Endothelial cell of umbilical vein (primary cell): ENCODE measurements at regions not wholly inside any gene's neighbourhood (a gene's known extent, or its start where the extent isn't known, plus 50 kb on each side); places are given as distances from the start of the nearest gene placed in this dataset.

ENCODE experiments used
- EZH2 ChIP-seq: IDR thresholded peaks from 2 replicates; pipeline ENCODE4 v1.6.1; 2012; ENCODE audit warnings: borderline replicate concordance, low read depth, mild to moderate bottlenecking, moderate library complexity, low read length, inconsistent platforms; ENCODE audit not compliant: severe bottlenecking
- GATA2 ChIP-seq: IDR thresholded peaks from 2 replicates; pipeline ENCODE4 v1.7.0; 2011; ENCODE audit warnings: low read depth, mild to moderate bottlenecking, moderate library complexity, mixed read lengths, low read length; ENCODE audit not compliant: insufficient read length, insufficient read depth
- JUN ChIP-seq: IDR thresholded peaks from 2 replicates; pipeline ENCODE4 v1.6.1; 2011; ENCODE audit warnings: borderline replicate concordance, low read depth; ENCODE audit not compliant: insufficient read length, insufficient read depth
- MYC ChIP-seq: IDR thresholded peaks from one replicate; pipeline ENCODE4 v1.6.1; 2011; ENCODE audit warnings: mild to moderate bottlenecking, low read depth, low read length
- POLR2A ChIP-seq: IDR thresholded peaks from 2 replicates; pipeline ENCODE4 v1.6.1; 2012; ENCODE audit warnings: low read depth, mild to moderate bottlenecking, control low read depth, low read length
- POLR2AphosphoS5 ChIP-seq: IDR thresholded peaks from 2 replicates; pipeline ENCODE4 v1.6.1; 2012; ENCODE audit warnings: low read depth, mild to moderate bottlenecking, control low read depth, low read length, moderate library complexity; ENCODE audit not compliant: insufficient read depth
- TF ChIP-seq, protein P1 (sequence below), 2 donors: IDR thresholded peaks; 1 replicate in 1 of 2; 2 replicates in 1 of 2; pipeline ENCODE4 v1.5.1; 2011; ENCODE audit warnings: low read length in 2 of 2, mild to moderate bottlenecking in 2 of 2, moderate library complexity in 2 of 2, control low read depth in 1 of 2, inconsistent platforms in 1 of 2, low read depth in 1 of 2; ENCODE audit not compliant: insufficient read depth in 1 of 2; ENCODE audit errors: extremely low read depth in 1 of 2
- TF ChIP-seq, protein P2 (sequence below): IDR thresholded peaks from 2 replicates; pipeline ENCODE4 v1.6.1; 2011; ENCODE audit not compliant: insufficient read depth, insufficient read length

DNA sequence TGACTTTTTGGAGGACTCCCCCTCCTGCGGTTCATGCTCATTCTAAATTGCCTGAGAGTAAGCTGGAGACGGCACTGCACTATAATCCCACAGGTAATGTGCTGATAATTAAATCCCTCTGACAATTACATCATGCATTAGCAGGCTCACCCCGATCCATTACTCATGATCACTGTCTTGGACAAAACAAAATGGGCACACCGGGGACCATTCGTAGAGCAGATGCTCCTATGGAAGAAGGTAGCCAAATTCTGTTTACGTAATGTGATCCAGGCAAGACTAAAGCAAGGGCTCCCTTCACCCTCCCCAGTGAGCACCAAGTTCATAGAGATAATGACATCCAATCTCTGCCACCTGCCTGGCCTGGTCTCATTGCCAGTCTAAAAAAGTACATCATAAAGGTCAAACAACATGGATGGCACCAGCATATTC lies 657.1 kb upstream of the SOX11 start:
- TF ChIP-seq, protein P1, sequence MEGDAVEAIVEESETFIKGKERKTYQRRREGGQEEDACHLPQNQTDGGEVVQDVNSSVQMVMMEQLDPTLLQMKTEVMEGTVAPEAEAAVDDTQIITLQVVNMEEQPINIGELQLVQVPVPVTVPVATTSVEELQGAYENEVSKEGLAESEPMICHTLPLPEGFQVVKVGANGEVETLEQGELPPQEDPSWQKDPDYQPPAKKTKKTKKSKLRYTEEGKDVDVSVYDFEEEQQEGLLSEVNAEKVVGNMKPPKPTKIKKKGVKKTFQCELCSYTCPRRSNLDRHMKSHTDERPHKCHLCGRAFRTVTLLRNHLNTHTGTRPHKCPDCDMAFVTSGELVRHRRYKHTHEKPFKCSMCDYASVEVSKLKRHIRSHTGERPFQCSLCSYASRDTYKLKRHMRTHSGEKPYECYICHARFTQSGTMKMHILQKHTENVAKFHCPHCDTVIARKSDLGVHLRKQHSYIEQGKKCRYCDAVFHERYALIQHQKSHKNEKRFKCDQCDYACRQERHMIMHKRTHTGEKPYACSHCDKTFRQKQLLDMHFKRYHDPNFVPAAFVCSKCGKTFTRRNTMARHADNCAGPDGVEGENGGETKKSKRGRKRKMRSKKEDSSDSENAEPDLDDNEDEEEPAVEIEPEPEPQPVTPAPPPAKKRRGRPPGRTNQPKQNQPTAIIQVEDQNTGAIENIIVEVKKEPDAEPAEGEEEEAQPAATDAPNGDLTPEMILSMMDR (IDR thresholded peaks at IDR 0.05; ENCODE audit: extremely low read depth in 1 of 2, insufficient read depth in 1 of 2, low read depth in 1 of 2, low read length in 2 of 2): no peak
- TF ChIP-seq POLR2A (no peak), POLR2AphosphoS5 (no peak), MYC (no peak), JUN (no peak), EZH2 (no peak), GATA2 (no peak)
- TF ChIP-seq, protein P2, sequence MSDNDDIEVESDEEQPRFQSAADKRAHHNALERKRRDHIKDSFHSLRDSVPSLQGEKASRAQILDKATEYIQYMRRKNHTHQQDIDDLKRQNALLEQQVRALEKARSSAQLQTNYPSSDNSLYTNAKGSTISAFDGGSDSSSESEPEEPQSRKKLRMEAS: no peak
